RWPE1 (cell line): ENCODE measurements at regions not wholly inside any gene's neighbourhood (a gene's known extent, or its start where the extent isn't known, plus 50 kb on each side); places are given as distances from the start of the nearest gene placed in this dataset.
"Not testable (repeated sequence)": the region's sequence is repeated elsewhere in the genome, so short reads cannot be mapped to it uniquely, and the experiment has no call there.

ENCODE experiments used
- CTCF ChIA-PET: fragments of 350-600 bp; sonication (Branson Sonifier 250); formaldehyde crosslinking; extraction: SDS; loops from one replicate; lab custom pipeline; 2021; lab: Yijun Ruan, JAX
- POLR2A ChIA-PET: fragments of 400-600 bp; formaldehyde crosslinking; extraction: SDS; loops from one replicate; lab custom pipeline; 2020; ENCODE audit warnings: antibody characterized with exemption; ENCODE audit not compliant: low non-redundant PET; lab: Yijun Ruan, JAX
- DNase-seq: peaks from one replicate; pipeline ENCODE4 v3.0.0; 2012; ENCODE audit warnings: low spot score
- H3K27ac ChIP-seq: fragments of 450-650 bp; 2 replicates; pipeline ENCODE4 v1.5.1; 2017
- CTCF ChIP-seq: fragments of 450-650 bp; conservative IDR thresholded peaks from 2 replicates; pipeline ENCODE4 v1.5.1; 2017; ENCODE audit warnings: low read depth, mild to moderate bottlenecking

GRCh38 chr10:78462726-78463228 is 429.1 kb downstream of the RPS24 start:
- no peak for DNase-seq
- H3K27ac ChIP-seq, result no peak overlapping the region
- ChIA-PET POLR2A (no interaction called here), CTCF (no interaction called here)
- TF ChIP-seq CTCF, result no peak

GRCh38 chr10:78464118-78464855 is 430.6 kb downstream of the RPS24 start:
- POLR2A ChIA-PET, result no interaction called here
- DNase-seq, result no peak
- TF ChIP-seq CTCF, result no peak
- CTCF ChIA-PET, result interaction anchor here (0.6 kb wide), 1 partner anchor 401 kb away, joined by 3 read pairs; no protein-coding TSS in a partner anchor
- H3K27ac ChIP-seq, result no peak overlapping the region

GRCh38 chr10:78464856-78465267 is 431.2 kb downstream of the RPS24 start:
- POLR2A ChIA-PET, result no interaction called here
- H3K27ac ChIP-seq, result no peak overlapping the region
- no peak for TF ChIP-seq CTCF
- CTCF ChIA-PET, result interaction anchor here (0.6 to 0.7 kb wide), 2 partner anchors 47 to 400 kb away, joined by 3 read pairs; no protein-coding TSS in a partner anchor
- DNase-seq, result no peak

GRCh38 chr10:78465431-78465830 is 431.8 kb downstream of the RPS24 start:
- no peak overlapping the region for H3K27ac ChIP-seq
- DNase-seq, result no peak
- ChIA-PET POLR2A (no interaction called here), CTCF (interaction anchor here (0.6 to 0.7 kb wide), 2 partner anchors 48 to 400 kb away, joined by 3 read pairs; no protein-coding TSS in a partner anchor)
- no peak for TF ChIP-seq CTCF

GRCh38 chr10:78467496-78468106 is 433.9 kb downstream of the RPS24 start:
- ChIA-PET CTCF (no interaction called here), POLR2A (no interaction called here)
- no peak overlapping the region for H3K27ac ChIP-seq
- TF ChIP-seq CTCF, result no peak
- DNase-seq, result no peak

GRCh38 chr10:78468731-78469130 is 435.1 kb downstream of the RPS24 start:
- CTCF ChIA-PET, POLR2A ChIA-PET, H3K27ac ChIP-seq, DNase-seq: not testable (repeated sequence)
